ENCODE measurements at regions not wholly inside any gene's neighbourhood (a gene's known extent, or its start where the extent isn't known, plus 50 kb on each side); places are given as distances from the start of the nearest gene placed in this dataset.

GRCh38 chr17:21517538-21518293 is 141.6 kb downstream of the KCNJ12 start:
- no peak for DNase-seq (ENCODE audit: low read depth)

- no peak for DNase-seq (ENCODE audit: low read depth)
Measured at GRCh38 chr17:21522755-21523336, 146.7 kb downstream of the KCNJ12 start.

GRCh38 chr17:21523497-21524210 is 147.5 kb downstream of the KCNJ12 start:
- DNase-seq (ENCODE audit: low read depth) = no peak

GRCh38 chr17:21524211-21524591 is 148.0 kb downstream of the KCNJ12 start:
- DNase-seq (ENCODE audit: low read depth) = no peak

GRCh38 chr17:21525464-21526130 is 149.4 kb downstream of the KCNJ12 start:
- DNase-seq (ENCODE audit: low read depth) = no peak

- DNase-seq (ENCODE audit: low read depth) = no peak
Measured at GRCh38 chr17:21528031-21528695, 152.0 kb downstream of the KCNJ12 start.

GRCh38 chr17:21530311-21530710 is 154.2 kb downstream of the KCNJ12 start:
- DNase-seq (ENCODE audit: low read depth) = no peak

- no peak for DNase-seq (ENCODE audit: low read depth)
Measured at GRCh38 chr17:21530841-21531240, 154.7 kb downstream of the KCNJ12 start.

GRCh38 chr17:21532763-21533385 is 156.7 kb downstream of the KCNJ12 start:
- no peak for DNase-seq (ENCODE audit: low read depth)

- no peak for DNase-seq (ENCODE audit: low read depth)
Measured at GRCh38 chr17:21535686-21536375, 156.5 kb upstream of the KCNJ18 start.

GRCh38 chr17:21537302-21537701 is 155.0 kb upstream of the KCNJ18 start:
- no peak for DNase-seq (ENCODE audit: low read depth)

- no peak for DNase-seq (ENCODE audit: low read depth)
Measured at GRCh38 chr17:21538615-21539014, 153.7 kb upstream of the KCNJ18 start.

- no peak for DNase-seq (ENCODE audit: low read depth)
Measured at GRCh38 chr17:21539146-21539545, 153.2 kb upstream of the KCNJ18 start.

- DNase-seq (ENCODE audit: low read depth) = no peak
Measured at GRCh38 chr17:21540502-21540901, 151.8 kb upstream of the KCNJ18 start.

GRCh38 chr17:21542070-21542469 is 150.3 kb upstream of the KCNJ18 start:
- no peak for DNase-seq (ENCODE audit: low read depth)

- DNase-seq (ENCODE audit: low read depth) = no peak
Measured at GRCh38 chr17:21542991-21543390, 149.3 kb upstream of the KCNJ18 start.

GRCh38 chr17:21545064-21545463 is 147.3 kb upstream of the KCNJ18 start:
- no peak for DNase-seq (ENCODE audit: low read depth)

GRCh38 chr17:21548236-21548635 is 144.1 kb upstream of the KCNJ18 start:
- no peak for DNase-seq (ENCODE audit: low read depth)

GRCh38 chr17:21549107-21549687 is 143.1 kb upstream of the KCNJ18 start:
- peak; percentile 33 for DNase-seq (ENCODE audit: low read depth)

- peak; percentile 23 for DNase-seq (ENCODE audit: low read depth)
Measured at GRCh38 chr17:21550031-21550430, 142.3 kb upstream of the KCNJ18 start.
